A673 (cell line): ENCODE measurements at regions not wholly inside any gene's neighbourhood (a gene's known extent, or its start where the extent isn't known, plus 50 kb on each side); places are given as distances from the start of the nearest gene placed in this dataset.

Experiments used
- EZH2 ChIP-seq: fragments of 200-600 bp; sonication (generic); IDR thresholded peaks from 2 replicates; pipeline ENCODE4 v1.6.1; 2017; ENCODE audit warnings: borderline replicate concordance, low read depth, mild to moderate bottlenecking, mixed read lengths, antibody characterized with exemption, low read length; ENCODE audit not compliant: poor library complexity, severe bottlenecking
- TF ChIP-seq, protein P1 (sequence below): fragments of 300-800, 200-600 bp; sonication (generic); conservative IDR thresholded peaks from 2 replicates; pipeline ENCODE4 v1.5.1; 2017; ENCODE audit warnings: low read depth, mild to moderate bottlenecking, antibody characterized with exemption, low read length, moderate library complexity, mixed read lengths

DNA sequence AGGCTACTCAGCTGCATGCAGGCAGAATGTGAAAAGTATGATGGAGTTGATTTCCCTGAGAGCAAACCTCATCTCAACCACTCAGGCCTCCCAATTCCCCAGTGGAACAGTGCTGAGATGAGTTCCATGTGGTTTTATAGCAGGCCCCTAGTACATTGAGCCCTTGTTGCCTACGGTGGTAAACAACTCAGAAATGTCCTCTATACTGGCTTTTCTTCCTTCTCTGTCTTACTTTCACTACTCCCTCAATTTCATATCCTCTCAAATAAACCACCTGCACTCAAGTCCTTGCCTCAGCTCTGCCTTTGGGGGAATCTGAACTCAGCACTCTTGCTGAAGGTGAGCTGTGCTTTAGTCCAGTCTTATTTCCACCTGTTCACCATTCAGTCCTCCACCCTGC is 399.9 kb downstream of the PDCD6IP start:
- TF ChIP-seq, protein P1, sequence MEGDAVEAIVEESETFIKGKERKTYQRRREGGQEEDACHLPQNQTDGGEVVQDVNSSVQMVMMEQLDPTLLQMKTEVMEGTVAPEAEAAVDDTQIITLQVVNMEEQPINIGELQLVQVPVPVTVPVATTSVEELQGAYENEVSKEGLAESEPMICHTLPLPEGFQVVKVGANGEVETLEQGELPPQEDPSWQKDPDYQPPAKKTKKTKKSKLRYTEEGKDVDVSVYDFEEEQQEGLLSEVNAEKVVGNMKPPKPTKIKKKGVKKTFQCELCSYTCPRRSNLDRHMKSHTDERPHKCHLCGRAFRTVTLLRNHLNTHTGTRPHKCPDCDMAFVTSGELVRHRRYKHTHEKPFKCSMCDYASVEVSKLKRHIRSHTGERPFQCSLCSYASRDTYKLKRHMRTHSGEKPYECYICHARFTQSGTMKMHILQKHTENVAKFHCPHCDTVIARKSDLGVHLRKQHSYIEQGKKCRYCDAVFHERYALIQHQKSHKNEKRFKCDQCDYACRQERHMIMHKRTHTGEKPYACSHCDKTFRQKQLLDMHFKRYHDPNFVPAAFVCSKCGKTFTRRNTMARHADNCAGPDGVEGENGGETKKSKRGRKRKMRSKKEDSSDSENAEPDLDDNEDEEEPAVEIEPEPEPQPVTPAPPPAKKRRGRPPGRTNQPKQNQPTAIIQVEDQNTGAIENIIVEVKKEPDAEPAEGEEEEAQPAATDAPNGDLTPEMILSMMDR, result no peak
- TF ChIP-seq EZH2, result no peak
